GM18868 (cell line): ENCODE measurements at regions not wholly inside any gene's neighbourhood (a gene's known extent, or its start where the extent isn't known, plus 50 kb on each side); places are given as distances from the start of the nearest gene placed in this dataset.
A peak's percentile ranks its signal among the peaks of the same experiment; 100 is the strongest.

Experiments used
- ATAC-seq: cut with Tn5 transposase; IDR thresholded peaks from one replicate; pipeline ENCODE4 v1.9.1; 2021; ENCODE audit warnings: mild to moderate bottlenecking, moderate library complexity; ENCODE audit not compliant: unreplicated experiment

DNA sequence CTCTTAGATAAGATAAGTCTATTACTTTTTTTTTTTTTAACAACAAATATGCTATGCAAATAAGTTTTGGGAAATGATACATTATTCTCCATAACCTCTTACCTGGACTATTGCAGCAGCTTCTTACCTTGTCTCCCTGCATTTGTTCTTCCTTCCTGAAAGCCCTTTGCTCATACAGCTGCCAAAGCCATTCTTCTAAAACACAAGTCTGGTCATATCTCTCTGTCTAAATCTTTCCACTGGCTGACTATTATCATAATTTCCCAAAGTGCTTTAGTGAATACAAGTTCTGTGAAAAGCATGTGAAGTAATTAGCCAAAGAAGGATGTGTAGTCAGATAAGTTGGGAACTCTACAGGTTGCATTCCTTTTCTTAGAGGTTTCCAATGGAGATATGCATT, 115.4 kb upstream of the CNTLN start:
- no peak for ATAC-seq

GRCh38 chr9:17018540-17019196, 116.2 kb upstream of the CNTLN start:
- peak; percentile 72 for ATAC-seq

DNA sequence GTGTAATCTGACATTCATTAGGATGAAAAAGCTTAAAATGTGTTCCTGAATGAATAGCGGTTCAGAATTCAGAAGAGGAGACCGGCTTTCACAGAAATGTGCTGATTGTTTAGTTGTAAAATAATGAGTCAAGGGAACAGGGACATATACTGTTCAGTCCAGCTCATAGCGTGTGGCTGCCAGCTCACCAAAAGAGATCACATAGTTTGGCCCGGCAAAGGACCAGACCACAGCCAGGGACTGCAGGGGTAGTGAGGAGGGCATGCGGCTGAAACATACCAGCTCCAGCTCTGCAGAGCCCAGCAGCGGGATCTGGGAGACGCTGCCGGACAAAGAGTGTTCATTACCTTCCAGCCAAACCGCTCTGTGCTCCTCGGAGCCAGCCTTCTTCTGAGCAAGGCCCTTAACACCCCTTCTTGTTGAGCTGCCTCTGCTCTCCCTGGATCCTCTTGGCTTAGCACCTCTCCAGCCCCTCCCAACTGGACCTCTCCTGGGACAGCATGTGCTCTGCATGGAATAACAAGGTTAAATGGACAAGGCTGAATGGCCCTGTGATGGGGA, 116.8 kb upstream of the CNTLN start:
- ATAC-seq, result no peak

GRCh38 chr9:17013891-17014290, 120.9 kb upstream of the CNTLN start:
- ATAC-seq, result no peak

DNA sequence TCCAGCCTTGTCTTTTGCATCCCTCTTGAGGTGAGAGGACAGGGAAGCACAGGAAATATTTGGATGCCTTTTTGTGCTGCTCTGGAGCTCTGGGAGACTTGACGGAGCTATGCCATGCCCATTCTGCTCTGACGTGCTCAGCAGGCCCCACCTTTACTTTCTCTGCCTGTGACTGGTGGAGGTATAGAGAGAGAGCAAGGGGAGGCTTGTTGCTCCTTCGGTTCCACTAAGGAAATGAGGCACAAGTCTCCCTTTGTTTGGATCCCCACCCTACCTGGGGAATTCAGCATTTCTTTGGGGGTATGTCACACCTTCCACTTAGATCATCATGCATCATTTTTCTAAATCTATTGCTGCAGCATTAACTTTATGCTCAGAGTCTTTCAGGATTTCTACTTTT, 121.8 kb upstream of the CNTLN start:
- ATAC-seq, result no peak

- no peak for ATAC-seq
These were observed 123.0 kb upstream of the CNTLN start for GRCh38 chr9:17011880-17012279.

DNA sequence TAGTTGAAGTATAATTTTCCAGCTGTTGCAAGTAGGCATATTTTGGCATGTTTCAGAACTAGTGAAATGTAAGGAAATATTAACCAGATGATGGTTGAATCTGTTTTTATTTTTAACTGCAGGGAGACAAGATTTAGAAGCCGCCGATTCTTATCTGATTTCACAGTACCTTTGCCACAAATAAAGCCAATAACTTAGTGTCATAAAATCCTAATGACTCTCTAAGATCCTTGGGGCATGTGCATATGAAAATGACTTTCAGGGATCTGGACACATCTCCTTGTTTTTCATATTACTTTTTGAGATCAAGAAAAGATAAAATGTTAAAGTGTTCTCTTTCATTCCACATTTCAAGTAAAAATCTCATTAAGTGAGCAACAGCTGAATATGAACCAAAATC, 125.8 kb upstream of the CNTLN start:
- no peak for ATAC-seq

DNA sequence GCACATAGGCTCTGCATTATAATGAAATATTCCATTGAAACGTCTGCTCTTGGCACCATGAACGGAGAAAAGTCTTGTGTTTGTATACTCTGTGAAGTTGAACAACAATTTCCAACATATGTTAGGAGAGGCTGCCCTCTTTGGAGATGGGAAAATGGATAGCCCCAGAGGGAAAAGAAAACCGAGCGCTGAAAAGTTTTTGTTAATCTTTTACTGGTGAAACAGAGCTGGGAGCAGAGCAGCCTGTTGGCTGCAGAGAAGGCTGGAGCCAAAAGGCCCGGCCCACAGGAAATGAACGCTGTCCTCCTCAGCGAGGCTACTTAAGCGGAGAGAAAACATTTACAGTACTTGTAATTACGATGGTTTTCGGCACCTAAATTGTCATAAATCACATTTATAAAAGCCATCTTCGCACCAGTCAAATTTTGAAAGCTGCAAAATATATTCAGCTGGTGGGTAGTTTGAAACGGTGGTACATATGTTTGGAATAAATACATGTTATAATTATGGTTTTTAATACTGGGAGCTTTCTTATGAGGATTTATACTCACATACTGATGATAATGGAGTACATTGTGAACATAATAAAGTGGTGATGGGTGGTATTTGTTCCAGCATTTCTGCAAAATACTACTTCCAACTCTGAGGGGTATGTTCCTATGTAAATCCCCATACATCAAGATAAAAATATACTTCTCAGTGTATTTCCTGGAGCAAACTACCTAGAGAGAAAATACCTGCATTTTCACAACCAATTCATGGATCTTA, 129.6 kb upstream of the CNTLN start:
- no peak for ATAC-seq

- no peak for ATAC-seq
These were observed 130.3 kb upstream of the CNTLN start for GRCh38 chr9:17004500-17004899.

- ATAC-seq, result no peak
These were observed 131.1 kb upstream of the CNTLN start for GRCh38 chr9:17003576-17004240.

- no peak for ATAC-seq
These were observed 126.5 kb upstream of the BNC2 start for GRCh38 chr9:16996901-16997491.

DNA sequence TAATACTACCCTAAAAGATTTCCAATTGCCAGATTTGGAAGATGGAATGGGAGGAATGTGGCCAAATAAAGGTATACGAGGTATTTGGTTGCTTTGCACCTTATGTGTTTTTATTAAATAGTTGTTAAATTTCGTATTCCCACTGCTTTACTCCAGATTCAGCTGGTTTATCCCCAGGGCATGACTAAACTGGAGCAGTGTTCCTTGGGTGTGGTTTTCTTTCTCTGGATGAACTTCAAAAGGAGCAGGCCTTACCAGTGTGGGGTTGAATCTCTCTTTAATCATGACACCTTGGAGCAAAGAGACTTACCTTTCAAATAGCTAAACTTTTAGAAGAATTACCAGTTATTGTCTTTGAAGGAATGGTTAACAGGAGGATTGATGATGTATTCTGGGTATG, 121.7 kb upstream of the BNC2 start:
- ATAC-seq, result no peak

GRCh38 chr9:16987026-16987425, 116.6 kb upstream of the BNC2 start:
- no peak for ATAC-seq

DNA sequence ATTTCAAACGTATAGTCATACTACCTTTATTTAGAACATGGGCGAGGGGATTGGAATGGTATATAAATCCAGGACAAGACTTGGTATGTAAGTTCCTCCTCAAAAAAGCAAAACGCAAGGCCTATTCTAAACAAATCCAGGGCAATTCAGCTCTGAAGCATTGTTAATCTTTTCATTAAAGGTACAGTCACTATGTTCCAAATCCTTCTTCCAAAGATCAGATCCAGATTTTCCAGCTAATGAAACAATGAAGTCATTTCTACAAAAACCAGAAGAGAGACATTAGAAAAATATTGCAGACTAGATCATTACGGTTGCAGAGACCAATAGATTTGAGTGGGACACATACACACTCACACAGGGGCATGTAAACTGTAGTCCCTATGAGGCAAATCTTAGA, 116.1 kb upstream of the BNC2 start:
- ATAC-seq, result no peak

DNA sequence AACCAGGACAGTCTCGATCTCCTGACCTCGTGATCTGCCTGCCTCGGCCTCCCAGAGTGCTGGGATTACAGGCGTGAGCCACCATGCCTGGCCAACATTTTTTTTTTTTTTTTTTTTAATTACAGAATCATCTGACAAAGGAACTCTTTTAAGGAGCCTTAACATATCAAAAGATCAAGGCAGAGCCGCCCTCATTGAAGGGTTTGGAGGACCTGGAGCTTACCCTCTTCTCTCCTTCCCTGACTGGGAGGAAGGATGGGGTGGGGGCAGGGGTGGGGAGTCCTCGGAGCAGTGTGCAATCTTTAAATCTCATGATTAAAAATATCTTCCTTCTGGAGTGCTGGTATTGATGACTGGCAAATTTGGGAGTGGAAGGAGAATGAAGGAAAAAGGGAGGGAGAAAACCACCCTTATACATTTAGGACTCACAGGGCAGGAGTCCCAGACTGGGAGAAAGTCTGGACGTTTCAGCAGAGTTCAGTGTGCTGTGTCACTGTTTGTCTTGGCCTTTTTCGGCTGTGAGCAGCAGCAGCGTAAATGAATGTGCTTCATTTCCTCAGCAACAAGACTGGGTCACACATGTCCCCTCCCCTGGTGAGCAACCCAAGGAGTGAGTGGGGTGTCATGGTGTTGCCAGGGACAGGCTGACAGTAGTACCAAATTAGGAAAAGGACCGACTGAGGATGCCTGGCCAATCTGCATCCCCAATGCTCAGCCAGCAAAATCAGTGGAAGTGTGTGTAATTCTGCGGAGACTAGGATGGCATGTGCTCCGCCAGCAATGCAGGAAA, 115.3 kb upstream of the BNC2 start:
- ATAC-seq, result no peak

- no peak for ATAC-seq
These were observed 112.4 kb upstream of the BNC2 start for GRCh38 chr9:16982780-16983310.

DNA sequence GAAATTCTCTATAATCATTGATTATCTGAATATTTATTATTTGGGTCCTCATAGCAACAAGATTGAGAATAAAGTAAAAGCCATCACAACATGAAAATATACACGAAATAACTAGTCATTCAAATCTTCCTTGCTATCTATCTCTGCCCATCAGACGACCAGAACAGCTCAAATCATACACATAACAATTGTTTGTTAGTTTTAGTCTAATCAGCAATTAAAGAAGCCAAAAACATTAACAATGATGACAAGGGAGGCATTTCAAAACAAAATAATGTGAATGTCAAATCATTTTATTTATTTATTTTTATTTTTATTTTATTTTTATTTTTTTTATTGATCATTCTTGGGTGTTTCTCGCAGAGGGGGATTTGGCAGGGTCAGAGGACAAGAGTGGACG, 106.0 kb upstream of the BNC2 start:
- ATAC-seq, result no peak

DNA sequence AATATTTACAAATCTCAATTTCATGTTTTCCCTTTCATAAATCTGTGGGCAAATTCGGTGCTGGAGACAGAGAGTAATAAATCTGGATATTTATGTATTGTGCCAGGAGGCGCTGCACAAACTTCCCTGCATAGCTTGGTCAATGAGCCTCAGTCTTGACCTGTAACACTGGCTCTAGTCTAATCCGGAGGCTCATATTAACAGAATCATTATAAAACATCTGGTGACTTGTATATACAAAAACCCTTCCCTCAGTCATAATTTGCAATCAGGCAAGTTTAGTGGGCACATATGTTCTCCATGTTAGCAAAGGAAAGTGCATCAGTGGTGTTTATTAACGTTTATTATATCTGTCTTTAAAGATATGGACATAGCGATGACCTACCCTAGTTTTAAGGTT, 104.0 kb upstream of the BNC2 start:
- ATAC-seq, result no peak

- ATAC-seq, result no peak
These were observed 99.9 kb upstream of the BNC2 start for GRCh38 chr9:16970321-16970720.

DNA sequence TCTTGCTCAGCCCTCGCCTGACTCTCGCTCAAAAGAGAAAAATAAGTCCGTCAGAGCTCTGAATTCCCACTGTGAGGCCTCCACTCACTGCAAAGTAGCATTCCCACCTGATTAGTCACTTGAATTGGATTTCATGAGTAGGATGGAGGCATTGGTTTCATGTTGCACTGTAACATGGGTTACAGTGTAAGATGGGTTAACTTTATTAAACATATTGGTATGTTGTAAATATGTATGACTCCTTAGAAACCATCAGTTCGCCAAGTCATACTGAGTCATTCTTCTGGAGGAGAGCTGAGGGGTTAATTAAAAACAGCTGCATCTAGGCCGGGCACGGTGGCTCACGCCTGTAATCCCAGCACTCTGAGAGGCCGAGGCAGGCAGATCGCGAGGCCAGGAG, 93.8 kb upstream of the BNC2 start:
- ATAC-seq, result no peak
